HG03571 (cell line): ENCODE measurements at regions not wholly inside any gene's neighbourhood (a gene's known extent, or its start where the extent isn't known, plus 50 kb on each side); places are given as distances from the start of the nearest gene placed in this dataset.
"Not testable (repeated sequence)": the region's sequence is repeated elsewhere in the genome, so short reads cannot be mapped to it uniquely, and the experiment has no call there.

Experiments used
- ATAC-seq: cut with Tn5 transposase; IDR thresholded peaks from one replicate; pipeline ENCODE4 v1.9.1; 2021; ENCODE audit not compliant: unreplicated experiment

GRCh38 chr7:17554341-17555015 is 256.0 kb downstream of the AHR start:
- ATAC-seq, result no peak

- no peak for ATAC-seq
Observed at GRCh38 chr7:17556247-17556956, 257.9 kb downstream of the AHR start.

GRCh38 chr7:17557251-17557671 is 258.8 kb downstream of the AHR start:
- ATAC-seq, result no peak

- no peak for ATAC-seq
Observed at GRCh38 chr7:17558135-17558534, 259.7 kb downstream of the AHR start.

DNA sequence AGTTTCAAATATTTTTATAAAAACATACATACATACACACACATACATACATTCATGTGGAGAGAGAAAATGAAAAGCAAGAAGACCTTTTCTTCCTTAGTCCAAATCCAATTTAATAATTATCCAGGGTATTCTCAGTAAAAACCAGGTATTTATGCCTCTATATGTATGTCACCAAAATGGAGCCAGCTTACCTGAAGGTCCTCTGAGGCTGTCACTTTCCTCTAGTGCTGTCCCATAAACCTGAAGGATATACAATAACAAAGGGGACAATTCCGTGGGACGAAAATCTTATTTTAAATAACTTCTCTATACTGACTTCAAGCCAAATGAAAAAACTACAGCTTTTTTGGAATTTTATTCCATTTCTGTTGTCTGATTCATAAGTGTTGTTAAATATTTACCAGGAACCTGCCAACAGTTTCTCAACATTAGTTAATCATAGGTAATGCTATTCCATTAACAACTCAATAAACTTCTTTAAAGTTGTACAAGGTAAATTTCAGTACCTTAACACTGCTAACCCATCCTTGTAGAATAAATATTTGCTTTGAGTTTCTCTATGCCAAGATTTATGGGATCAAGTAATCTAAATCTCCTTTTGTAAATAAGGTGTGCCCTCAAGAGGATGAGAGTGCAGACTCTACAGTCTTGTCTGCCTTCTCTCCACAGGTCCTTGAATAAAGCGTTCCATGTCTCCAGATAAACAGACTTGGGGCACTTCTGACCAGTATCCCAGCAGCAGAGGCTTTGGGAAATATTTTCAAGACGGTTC is 260.3 kb downstream of the AHR start:
- ATAC-seq, result no peak

DNA sequence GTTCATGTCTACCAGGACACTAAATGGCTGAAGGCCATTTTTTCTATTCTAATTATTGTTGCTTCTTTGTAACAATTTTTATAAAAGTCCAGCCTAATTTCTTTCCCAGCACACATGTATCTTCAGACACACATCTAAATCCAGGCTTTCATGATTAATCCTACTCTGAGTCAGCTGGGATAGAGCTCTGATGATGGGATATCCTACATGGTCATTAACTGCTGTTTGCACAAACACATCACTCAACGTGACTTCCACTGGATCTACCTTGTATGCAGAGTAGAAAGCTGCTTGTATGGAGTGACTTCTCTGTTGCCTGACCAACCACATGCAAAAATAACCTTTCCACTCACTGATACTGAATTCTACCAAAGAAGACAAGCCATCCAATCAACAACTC is 260.9 kb downstream of the AHR start:
- no peak for ATAC-seq

GRCh38 chr7:17560516-17560915 is 262.1 kb downstream of the AHR start:
- no peak for ATAC-seq

- ATAC-seq, result no peak
Observed at GRCh38 chr7:17560966-17561365, 262.5 kb downstream of the AHR start.

DNA sequence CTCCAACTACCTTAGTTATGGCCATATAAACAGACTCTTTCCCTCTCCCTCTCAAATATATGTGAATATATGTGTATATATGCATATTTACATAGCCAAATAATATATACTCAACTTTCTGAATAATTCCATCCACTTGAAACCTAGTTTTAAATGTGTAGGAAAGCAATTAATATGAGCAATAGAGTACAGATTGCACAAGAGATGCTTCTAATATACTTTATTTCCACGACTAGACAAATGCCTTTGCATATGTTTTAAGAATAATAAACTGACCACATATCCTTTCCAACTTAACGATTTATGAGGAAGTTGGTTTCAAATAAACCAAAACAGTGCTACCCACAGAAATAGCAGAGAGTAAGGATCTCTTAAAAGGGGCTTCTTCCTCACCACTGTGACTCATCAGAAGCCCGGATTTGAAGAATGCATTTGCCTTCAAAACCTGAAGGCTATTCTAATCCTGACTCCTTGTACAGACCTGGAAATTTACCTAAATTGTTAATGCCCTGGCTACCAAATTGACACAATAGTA is 266.3 kb downstream of the AHR start:
- ATAC-seq, result no peak

GRCh38 chr7:17580141-17580540 is 281.7 kb downstream of the AHR start:
- ATAC-seq, result no peak

DNA sequence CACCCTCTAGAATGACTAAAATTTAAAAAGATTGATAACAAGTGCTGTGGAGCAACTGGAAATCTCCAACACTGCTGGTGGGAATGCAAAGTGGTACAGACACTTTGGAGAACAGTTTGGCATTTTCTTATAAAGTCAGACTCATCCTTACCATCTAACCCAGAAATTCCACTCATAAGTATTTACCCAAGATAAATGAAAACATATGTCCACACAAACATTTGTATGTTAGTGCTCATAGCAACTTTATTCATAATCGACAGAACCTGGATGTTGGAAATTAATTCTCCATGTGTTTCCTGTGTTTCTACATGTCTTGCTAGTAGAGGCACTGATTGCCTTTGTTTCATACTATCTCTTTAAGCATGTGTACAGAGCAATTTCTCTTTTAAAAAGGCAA is 282.4 kb downstream of the AHR start:
- ATAC-seq, result no peak

DNA sequence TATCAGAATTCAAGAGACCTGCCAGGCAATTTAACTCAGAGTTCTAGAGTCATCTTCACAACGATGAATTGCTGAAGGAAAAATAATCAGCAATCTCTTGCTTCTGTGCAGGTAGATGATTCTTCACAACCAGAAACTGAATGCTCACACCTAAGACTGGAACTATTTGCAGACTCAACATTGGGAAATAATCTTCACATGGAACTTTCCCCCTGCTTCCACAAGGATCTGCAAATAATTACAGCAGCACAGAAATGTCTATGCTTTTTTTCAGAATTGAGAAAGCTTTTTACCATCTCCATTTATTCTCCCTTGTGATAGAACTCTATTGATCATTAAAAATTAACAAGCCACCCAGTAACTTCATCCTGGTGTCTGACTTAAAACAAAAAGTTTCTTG is 282.8 kb downstream of the AHR start:
- ATAC-seq, result no peak

- ATAC-seq, result not testable (repeated sequence)
Observed at GRCh38 chr7:17582696-17583095, 284.2 kb downstream of the AHR start.

GRCh38 chr7:17583786-17584185 is 285.3 kb downstream of the AHR start:
- ATAC-seq, result no peak

DNA sequence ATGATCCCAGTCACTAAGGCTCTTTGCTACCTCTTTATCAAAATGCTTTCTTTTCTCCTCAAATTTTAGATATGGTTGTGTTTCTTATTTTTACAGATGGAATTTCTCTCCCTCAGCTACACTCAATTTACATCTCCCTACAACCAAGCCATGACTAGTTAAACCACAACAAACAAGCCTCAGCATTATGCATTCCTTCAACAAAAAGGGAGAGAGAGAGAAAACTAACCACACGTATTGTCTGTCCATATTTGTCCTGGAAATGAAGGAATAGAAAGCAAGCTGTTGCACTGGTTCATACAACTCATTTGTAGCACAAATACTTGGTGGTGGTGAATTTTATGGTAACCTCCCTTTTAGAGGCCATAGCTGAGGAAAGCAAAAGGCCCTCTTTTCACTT is 286.4 kb downstream of the AHR start:
- no peak for ATAC-seq

GRCh38 chr7:17586711-17587110 is 288.3 kb downstream of the AHR start:
- no peak for ATAC-seq

- ATAC-seq, result no peak
Observed at GRCh38 chr7:17588730-17589129, 290.3 kb downstream of the AHR start.

GRCh38 chr7:17589671-17590070 is 291.2 kb downstream of the AHR start:
- no peak for ATAC-seq

- ATAC-seq, result no peak
Observed at GRCh38 chr7:17590221-17590620, 291.8 kb downstream of the AHR start.

DNA sequence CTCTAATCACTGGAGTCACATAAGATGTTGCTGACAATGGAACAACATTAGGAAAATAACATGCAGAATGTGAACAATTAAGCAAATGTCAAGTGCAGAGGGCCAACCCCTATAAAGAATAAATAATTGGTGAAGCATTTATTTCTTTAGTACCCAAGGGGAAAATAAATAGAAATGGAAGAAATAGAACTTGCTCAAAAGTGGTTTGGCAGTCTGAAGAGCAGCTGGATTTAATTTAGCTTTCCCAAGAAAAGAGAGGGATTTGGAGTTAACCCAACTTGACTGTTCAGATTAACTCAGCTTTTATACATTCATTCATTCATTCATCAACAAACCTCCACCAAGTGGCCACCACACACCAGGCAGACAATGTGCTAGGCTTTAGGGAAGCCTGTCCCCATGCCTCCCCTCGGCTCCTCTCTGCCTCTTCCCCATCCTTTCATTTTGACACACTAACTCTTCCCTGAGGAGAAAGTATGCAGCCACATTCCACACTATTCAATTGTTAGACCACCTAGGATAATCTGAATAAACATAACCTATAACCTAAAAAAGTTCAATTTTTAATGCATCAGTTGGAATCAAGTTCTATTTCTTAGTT is 295.5 kb downstream of the AHR start:
- ATAC-seq, result no peak

DNA sequence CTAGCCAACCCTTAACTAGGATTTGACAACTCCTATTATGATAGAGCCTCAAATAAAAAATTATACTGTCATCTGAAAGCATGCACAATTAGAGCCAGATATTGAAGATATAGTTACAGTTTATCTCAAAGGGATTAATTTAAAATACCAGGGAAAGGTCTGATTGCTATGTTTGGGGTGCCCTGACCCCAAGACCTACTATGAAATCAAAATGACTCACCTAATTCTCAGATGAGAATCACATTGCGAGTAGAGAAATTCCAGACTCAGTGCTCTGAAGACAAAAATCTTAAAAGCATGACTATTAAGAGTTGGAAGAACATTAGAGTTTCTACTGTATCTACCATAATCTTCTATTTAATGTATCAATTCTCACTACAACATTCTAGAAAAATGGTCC is 297.1 kb downstream of the AHR start:
- ATAC-seq, result no peak
